B cell (primary cell): ENCODE measurements at regions not wholly inside any gene's neighbourhood (a gene's known extent, or its start where the extent isn't known, plus 50 kb on each side); places are given as distances from the start of the nearest gene placed in this dataset.

Experiments
- ATAC-seq: fragments of 200-7000 bp; cut with Tn5 transposase; one replicate; pipeline ENCODE4 v1.10.0; 2021; ENCODE audit warnings: low read depth, mild to moderate bottlenecking, moderate number of reproducible peaks, moderate library complexity
- CTCF ChIA-PET: fragments of 350-600 bp; sonication (Branson Sonifier 250); formaldehyde crosslinking; loops from one replicate; lab custom pipeline; 2021; ENCODE audit warnings: antibody characterized with exemption, inconsistent platforms; lab: Charles Lee
- POLR2A ChIA-PET: fragments of 350-600 bp; sonication (Branson Sonifier 250); formaldehyde crosslinking; loops from one replicate; lab custom pipeline; 2021; ENCODE audit warnings: antibody characterized with exemption; lab: Charles Lee
- DNase-seq: peaks from one replicate; pipeline ENCODE4 v3.0.0; 2013
- H2AFZ ChIP-seq: 2 replicates; pipeline ENCODE4 v1.6.1; 2012; ENCODE audit warnings: mild to moderate bottlenecking, low read depth, low read length; ENCODE audit not compliant: insufficient read depth, poor library complexity, severe bottlenecking
- H3K27ac ChIP-seq, 2 donors: 1 replicate in 1 of 2; 2 replicates in 1 of 2; pipeline ENCODE4 v1.5.1; 2012 to 2013; ENCODE audit warnings: low read length in 2 of 2, mild to moderate bottlenecking in 2 of 2, moderate library complexity in 1 of 2
- H3K27me3 ChIP-seq, 4 experiments: fragments of 200-600 bp in 1 of 4; sonication (generic) in 1 of 4; replicated peaks in 1 of 4; 1 replicate in 2 of 4; 2 replicates in 2 of 4; pipeline versions ENCODE4 v1.6.1 to v1.7.0; 2013 to 2016; ENCODE audit warnings: low read length in 3 of 4, mild to moderate bottlenecking in 2 of 4, mixed read lengths in 1 of 4, moderate library complexity in 1 of 4; ENCODE audit not compliant: insufficient read depth in 4 of 4, control insufficient read depth in 3 of 4; ENCODE audit errors: control extremely low read depth in 1 of 4
- H3K36me3 ChIP-seq, 2 experiments: replicated peaks in 1 of 2; 1 replicate in 1 of 2; 2 replicates in 1 of 2; pipeline versions ENCODE4 v1.6.1 to v1.7.1; 2013; ENCODE audit warnings: low read length in 1 of 2; ENCODE audit not compliant: insufficient read depth in 2 of 2, control insufficient read depth in 1 of 2; ENCODE audit errors: control extremely low read depth in 1 of 2, extremely low read depth in 1 of 2
- H3K4me1 ChIP-seq, 2 donors: fragments of 200-600 bp in 1 of 2; sonication (generic) in 1 of 2; 1 replicate in 1 of 2; 2 replicates in 1 of 2; pipeline versions ENCODE4 v1.5.1 to v1.6.1; 2013 to 2017; ENCODE audit warnings: low read length in 2 of 2; ENCODE audit not compliant: control insufficient read depth in 2 of 2, insufficient read depth in 2 of 2
- H3K4me2 ChIP-seq: replicated peaks from 2 replicates; pipeline ENCODE3; 2012; ENCODE audit warnings: mild to moderate bottlenecking, low read depth, low read length; ENCODE audit not compliant: poor library complexity, severe bottlenecking
- H3K4me3 ChIP-seq, 5 experiments: fragments of 200-600 bp in 1 of 5; sonication (generic) in 1 of 5; 1 replicate in 3 of 5; 2 replicates in 2 of 5; pipeline versions ENCODE4 v1.5.1 to v1.7.0; 2011 to 2016; ENCODE audit warnings: low read length in 4 of 5, mild to moderate bottlenecking in 4 of 5, low read depth in 2 of 5, control low read depth in 1 of 5, moderate library complexity in 1 of 5; ENCODE audit not compliant: insufficient read depth in 1 of 5; ENCODE audit errors: control extremely low read depth in 1 of 5, extremely low read depth in 1 of 5
- H3K79me2 ChIP-seq: fragments of 200-600 bp; sonication (generic); one replicate; pipeline ENCODE4 v1.6.0; 2016; ENCODE audit warnings: low read length; ENCODE audit not compliant: control insufficient read depth, insufficient read depth
- H3K9ac ChIP-seq: fragments of 200-600 bp; sonication (generic); 2 replicates; pipeline ENCODE4 v1.6.1; 2017; ENCODE audit warnings: mild to moderate bottlenecking, low read length, moderate library complexity
- H3K9me3 ChIP-seq, 3 donors: one replicate each; pipeline versions ENCODE4 v1.6.1 to v1.7.1; 2013; ENCODE audit warnings: low read length in 2 of 3; ENCODE audit not compliant: control insufficient read depth in 2 of 3, insufficient read depth in 1 of 3; ENCODE audit errors: control extremely low read depth in 1 of 3
- H4K20me1 ChIP-seq: 2 replicates; pipeline ENCODE4 v1.6.0; 2012; ENCODE audit warnings: mild to moderate bottlenecking, low read length; ENCODE audit not compliant: insufficient read depth, control insufficient read depth, poor library complexity, severe bottlenecking
- H3K27ac Mint-ChIP-seq: one replicate; pipeline ENCODE4 v1.8.0; 2021; ENCODE audit warnings: mixed read lengths
- H3K27me3 Mint-ChIP-seq: one replicate; pipeline ENCODE4 v1.8.0; 2021; ENCODE audit warnings: mixed read lengths
- H3K4me1 Mint-ChIP-seq: one replicate; pipeline ENCODE4 v1.8.0; 2021; ENCODE audit warnings: mixed read lengths
- H3K4me3 Mint-ChIP-seq: one replicate; pipeline ENCODE4 v1.8.0; 2021; ENCODE audit warnings: mixed read lengths
- H3K9me3 Mint-ChIP-seq: one replicate; pipeline ENCODE4 v1.8.0; 2022; ENCODE audit warnings: mixed read lengths; ENCODE audit not compliant: insufficient read depth
- CTCF ChIP-seq: fragments of 200-600 bp; IDR thresholded peaks from one replicate; pipeline ENCODE4 v1.8.0; 2022; ENCODE audit warnings: antibody characterized with exemption, mild to moderate bottlenecking
- EZH2 ChIP-seq: IDR thresholded peaks from 2 replicates; pipeline ENCODE4 v1.6.1; 2012; ENCODE audit warnings: borderline replicate concordance, low read depth, mild to moderate bottlenecking, moderate library complexity, low read length; ENCODE audit not compliant: insufficient read depth, poor library complexity, severe bottlenecking
- WGBS: methylation state at CpG from one replicate; pipeline ENCODE4 v1.1.5; 2013; ENCODE audit warnings: missing lambda C conversion rate; ENCODE audit not compliant: insufficient coverage; 5-methylcytosine and 5-hydroxymethylcytosine counted together
- intact Hi-C: fragments of 100-400 bp; cut with micrococcal nuclease; formaldehyde crosslinking; loops from one replicate; pipeline ENCODE4 v1.10.0; 2022

- Mint-ChIP-seq H3K9me3 (no peaks in the 10 kb centered on the region), H3K27me3 (peaks cover 18% of the 10 kb centered on the region), H3K4me1 (no peaks in the 10 kb centered on the region), H3K27ac (no peak overlapping the region), H3K4me3 (no peak overlapping the region)
- Histone ChIP-seq H3K27ac (no peak overlapping the region), H3K27me3 (peaks cover 0 to 3% (median 0%) of the 10 kb centered on the region in 4 experiments), H3K36me3 (no peaks in the 10 kb centered on the region), H3K9me3 (peaks cover 0 to 3% (median 0%) of the 10 kb centered on the region in 3 donors), H4K20me1 (no peaks in the 10 kb centered on the region), H3K4me2 (no peak overlapping the region), H3K79me2 (no peaks in the 10 kb centered on the region), H2AFZ (no peak overlapping the region), H3K4me3 (no peak overlapping the region), H3K9ac (no peak overlapping the region), H3K4me1 (no peaks in the 10 kb centered on the region)
- ChIA-PET POLR2A (no interaction called here), CTCF (no interaction called here)
- no CpG with 5 or more reads among the region's 1 CpG for WGBS
- no peak for DNase-seq
- no peak for ATAC-seq
- intact Hi-C loops = no loop called here
- TF ChIP-seq CTCF = no peak
- no peak for TF ChIP-seq EZH2
These were observed 110.7 kb upstream of the STC2 start for GRCh38 chr5:173438951-173439350.

- H3K4me1 Mint-ChIP-seq = no peaks in the 10 kb centered on the region
These were observed 107.2 kb upstream of the STC2 start for GRCh38 chr5:173435447-173435846.

More at GRCh38 chr5:173435447-173435846, 107.2 kb upstream of the STC2 start:
- Histone ChIP-seq H3K27me3 (no peaks in the 10 kb centered on the region), H4K20me1 (no peaks in the 10 kb centered on the region), H3K4me3 (no peak overlapping the region), H3K9me3 (peaks cover 0 to 3% (median 0%) of the 10 kb centered on the region in 3 donors), H3K27ac (no peak overlapping the region), H3K9ac (no peak overlapping the region), H3K4me1 (no peaks in the 10 kb centered on the region), H2AFZ (no peak overlapping the region), H3K4me2 (no peak overlapping the region), H3K79me2 (no peaks in the 10 kb centered on the region), H3K36me3 (no peaks in the 10 kb centered on the region)
- no peak overlapping the region for H3K4me3 Mint-ChIP-seq
- peaks cover 18% of the 10 kb centered on the region for H3K27me3 Mint-ChIP-seq
- CTCF ChIA-PET = no interaction called here
- POLR2A ChIA-PET = no interaction called here
- intact Hi-C loops = no loop called here
- ATAC-seq (no peak), DNase-seq (no peak)
- no peak for TF ChIP-seq EZH2
- TF ChIP-seq CTCF = no peak
- no peak overlapping the region for H3K27ac Mint-ChIP-seq
- H3K9me3 Mint-ChIP-seq = no peaks in the 10 kb centered on the region
- 67% methylated on average over 15 of the region's 15 CpGs for WGBS
